Thymus (tissue), 11 donors: ENCODE measurements at regions not wholly inside any gene's neighbourhood (a gene's known extent, or its start where the extent isn't known, plus 50 kb on each side); places are given as distances from the start of the nearest gene placed in this dataset.

Experiments used
- DNase-seq, 9 donors: peaks; one replicate each; pipeline ENCODE4 v3.0.0-alpha.2; 2013; ENCODE audit warnings: low spot score in 9 of 9, low read depth in 6 of 9, missing footprints in 1 of 9
- H3K27ac ChIP-seq, 2 donors: one replicate each; pipeline ENCODE4 v1.5.1; 2013; ENCODE audit warnings: control low read depth in 1 of 2, low read depth in 1 of 2, low read length in 1 of 2, mild to moderate bottlenecking in 1 of 2, moderate library complexity in 1 of 2
- H3K27me3 ChIP-seq, 2 donors: one replicate each; pipeline ENCODE4 v1.5.1; 2013; ENCODE audit warnings: low read length in 1 of 2; ENCODE audit not compliant: control insufficient read depth in 2 of 2, insufficient read depth in 1 of 2
- H3K36me3 ChIP-seq, 2 donors: one replicate each; pipeline ENCODE4 v1.5.1; 2013; ENCODE audit warnings: low read length in 1 of 2, mild to moderate bottlenecking in 1 of 2, moderate library complexity in 1 of 2; ENCODE audit not compliant: control insufficient read depth in 2 of 2, insufficient read depth in 2 of 2
- H3K4me1 ChIP-seq, 2 donors: one replicate each; pipeline ENCODE4 v1.5.1; 2013; ENCODE audit warnings: low read length in 2 of 2; ENCODE audit not compliant: control insufficient read depth in 2 of 2, insufficient read depth in 2 of 2
- H3K4me3 ChIP-seq, 2 donors: one replicate each; pipeline ENCODE4 v1.5.1; 2013; ENCODE audit warnings: low read length in 2 of 2, control low read depth in 1 of 2, mild to moderate bottlenecking in 1 of 2
- H3K9me3 ChIP-seq, 2 donors: one replicate each; pipeline ENCODE4 v1.5.1; 2013; ENCODE audit warnings: low read length in 1 of 2, mild to moderate bottlenecking in 1 of 2; ENCODE audit not compliant: control insufficient read depth in 2 of 2, insufficient read depth in 1 of 2
- WGBS: extraction: QIAGEN DNeasy Blood & Tissue Kit; methylation state at CpG from one replicate; pipeline ENCODE4 v1.1.7; 2013; 5-methylcytosine and 5-hydroxymethylcytosine counted together
- donor health status: healthy.

DNA sequence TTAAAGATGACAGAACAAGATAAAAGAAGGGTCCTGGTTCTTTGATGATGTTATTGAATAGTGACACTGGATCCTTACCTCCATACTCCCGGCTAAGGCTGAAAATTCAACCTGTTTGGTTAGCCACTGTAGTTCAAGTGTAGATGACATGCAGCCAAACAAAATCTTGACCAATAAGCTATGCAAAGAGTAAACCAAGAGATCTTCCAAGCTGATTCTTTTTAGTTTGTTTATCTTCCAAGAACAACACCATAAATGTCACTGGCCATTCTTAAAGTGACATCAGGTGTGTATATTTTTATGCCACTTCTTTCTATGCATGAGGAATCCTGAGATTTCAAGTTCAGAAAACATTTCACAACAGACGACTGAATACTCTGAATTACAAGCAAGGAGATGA lies 141.5 kb upstream of the FST start:
- no peak overlapping the region for H3K4me3 ChIP-seq
- H3K9me3 ChIP-seq, result peaks cover 0 to 4% of the 10 kb centered on the region in 2 donors
- H3K4me1 ChIP-seq, result no peaks in the 10 kb centered on the region
- H3K27me3 ChIP-seq, result no peaks in the 10 kb centered on the region
- DNase-seq, result peak in 1 of 9 donors; percentile 3
- no peaks in the 10 kb centered on the region for H3K36me3 ChIP-seq
- no peak overlapping the region for H3K27ac ChIP-seq
- 84% methylated on average over 2 of the region's 2 CpGs for WGBS

DNA sequence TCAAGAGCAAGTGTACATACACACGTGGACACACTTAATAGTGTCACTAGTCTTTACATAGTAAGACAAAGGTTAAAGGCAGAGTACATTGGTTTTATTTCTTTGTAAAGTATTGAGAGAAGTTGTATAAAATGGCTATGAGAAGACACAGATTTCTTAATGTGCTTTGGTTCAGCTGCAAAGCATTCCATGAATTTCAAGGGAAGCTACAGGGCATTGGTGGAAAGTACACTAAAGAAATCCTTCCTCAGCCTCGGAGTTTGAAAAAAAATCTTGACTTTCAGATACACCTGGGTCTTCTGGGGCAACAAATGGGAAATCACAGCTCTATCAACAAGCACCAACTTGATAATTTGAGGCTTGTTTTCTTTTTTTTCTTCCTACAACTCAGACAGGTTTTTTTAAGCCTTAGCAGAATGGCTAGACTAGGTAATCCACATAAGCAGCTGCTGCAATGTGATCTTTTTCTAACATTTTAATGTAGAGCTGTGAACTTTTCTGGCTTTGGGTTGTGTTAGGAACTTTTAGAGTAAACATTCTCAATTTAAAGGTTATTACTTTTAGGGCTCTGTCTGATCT lies 140.4 kb upstream of the FST start:
- WGBS, result 80% methylated on average over 2 of the region's 2 CpGs
- H3K4me1 ChIP-seq, result no peaks in the 10 kb centered on the region
- H3K27ac ChIP-seq, result no peak overlapping the region
- DNase-seq, result no peak
- H3K4me3 ChIP-seq, result no peak overlapping the region
- H3K27me3 ChIP-seq, result no peaks in the 10 kb centered on the region
- H3K9me3 ChIP-seq, result peaks cover 0 to 5% of the 10 kb centered on the region in 2 donors
- H3K36me3 ChIP-seq, result no peaks in the 10 kb centered on the region

- 94% methylated on average over 3 of the region's 3 CpGs for WGBS
Observed at GRCh38 chr5:53340956-53341750, 139.3 kb upstream of the FST start.

GRCh38 chr5:53342236-53342635 lies 138.2 kb upstream of the FST start:
- DNase-seq, result no peak
- no peaks in the 10 kb centered on the region for H3K4me1 ChIP-seq
- no peak overlapping the region for H3K27ac ChIP-seq
- no peak overlapping the region for H3K4me3 ChIP-seq
- H3K27me3 ChIP-seq, result no peaks in the 10 kb centered on the region
- no peaks in the 10 kb centered on the region for H3K36me3 ChIP-seq
- peaks cover 0 to 5% of the 10 kb centered on the region in 2 donors for H3K9me3 ChIP-seq

More at GRCh38 chr5:53340956-53341750, 139.3 kb upstream of the FST start:
- no peaks in the 10 kb centered on the region for H3K27me3 ChIP-seq
- no peaks in the 10 kb centered on the region for H3K36me3 ChIP-seq
- DNase-seq, result no peak
- no peak overlapping the region for H3K4me3 ChIP-seq
- H3K9me3 ChIP-seq, result peaks cover 0 to 5% of the 10 kb centered on the region in 2 donors
- H3K27ac ChIP-seq, result no peak overlapping the region
- H3K4me1 ChIP-seq, result no peaks in the 10 kb centered on the region

- no peak for DNase-seq
- Histone ChIP-seq H3K27me3 (no peaks in the 10 kb centered on the region), H3K4me1 (no peaks in the 10 kb centered on the region), H3K9me3 (peaks cover 0 to 5% of the 10 kb centered on the region in 2 donors), H3K27ac (no peak overlapping the region), H3K36me3 (no peaks in the 10 kb centered on the region), H3K4me3 (no peak overlapping the region)
- WGBS, result 89% methylated on average over 2 of the region's 2 CpGs
Observed at GRCh38 chr5:53343187-53343586, 137.2 kb upstream of the FST start.

DNA sequence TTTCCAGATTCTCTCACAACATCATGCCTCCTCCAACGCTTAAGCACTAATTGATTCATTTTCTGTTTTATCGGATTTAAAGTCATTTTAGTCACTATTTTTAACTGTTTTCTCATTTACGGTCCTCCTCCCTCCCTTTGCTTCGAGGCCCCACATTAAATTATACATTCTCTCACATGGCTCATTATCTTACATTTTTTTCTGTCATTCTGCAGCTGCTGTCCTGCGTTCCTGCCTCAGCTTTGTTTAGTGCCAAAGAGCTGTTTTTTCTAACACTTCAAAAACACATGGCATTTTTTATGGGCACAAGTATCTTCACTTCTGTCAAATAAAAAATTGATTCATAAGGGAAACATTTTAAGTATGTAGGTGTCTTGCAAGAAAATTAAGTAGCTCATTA lies 130.1 kb upstream of the FST start:
- no peaks in the 10 kb centered on the region for H3K4me1 ChIP-seq
- H3K36me3 ChIP-seq, result no peaks in the 10 kb centered on the region
- no peaks in the 10 kb centered on the region for H3K9me3 ChIP-seq
- no peaks in the 10 kb centered on the region for H3K27me3 ChIP-seq
- H3K27ac ChIP-seq, result no peak overlapping the region
- H3K4me3 ChIP-seq, result no peak overlapping the region
- 88% methylated on average over 5 of the region's 5 CpGs for WGBS
- no peak for DNase-seq

DNA sequence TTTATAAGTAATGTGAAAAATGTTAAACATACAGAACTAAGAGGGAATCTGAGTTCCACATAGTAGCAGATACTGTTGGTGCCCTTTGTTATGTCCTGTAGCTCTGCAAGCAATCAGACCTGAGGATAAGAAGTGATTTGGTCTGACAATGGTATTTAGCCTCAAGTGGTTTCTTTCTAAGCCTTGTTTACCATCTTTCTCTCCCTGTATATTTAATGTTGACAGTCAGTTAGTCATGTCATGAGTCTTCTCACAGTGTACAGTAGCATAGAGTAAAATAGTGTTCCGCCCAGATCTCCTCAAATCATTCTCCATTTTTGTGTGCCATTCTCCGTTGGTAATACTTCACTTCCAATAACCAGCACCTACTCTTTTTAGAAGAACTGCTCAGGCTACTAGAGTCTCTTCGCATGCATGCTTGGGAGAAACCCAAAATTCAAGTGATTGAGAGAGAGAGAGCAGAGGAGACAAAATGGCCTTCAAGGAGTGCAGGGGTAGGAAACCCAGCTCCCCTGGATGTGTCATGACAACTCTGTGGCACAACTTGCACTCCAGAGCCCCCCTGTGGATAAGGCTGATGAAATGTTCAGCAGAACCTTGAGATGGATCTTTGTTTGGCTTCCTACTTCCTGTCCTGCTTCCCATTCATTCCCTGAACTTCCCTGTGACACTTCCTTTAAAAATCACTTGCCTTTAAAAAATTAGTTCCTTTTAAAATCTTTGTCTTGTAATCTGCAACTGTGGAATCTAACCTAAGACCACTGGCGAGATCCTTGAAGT lies 129.2 kb upstream of the FST start:
- DNase-seq, result no peak
- no peak overlapping the region for H3K4me3 ChIP-seq
- no peaks in the 10 kb centered on the region for H3K9me3 ChIP-seq
- no peaks in the 10 kb centered on the region for H3K36me3 ChIP-seq
- H3K27me3 ChIP-seq, result no peaks in the 10 kb centered on the region
- WGBS, result 96% methylated on average over 4 of the region's 4 CpGs
- H3K27ac ChIP-seq, result no peak overlapping the region
- H3K4me1 ChIP-seq, result no peaks in the 10 kb centered on the region

DNA sequence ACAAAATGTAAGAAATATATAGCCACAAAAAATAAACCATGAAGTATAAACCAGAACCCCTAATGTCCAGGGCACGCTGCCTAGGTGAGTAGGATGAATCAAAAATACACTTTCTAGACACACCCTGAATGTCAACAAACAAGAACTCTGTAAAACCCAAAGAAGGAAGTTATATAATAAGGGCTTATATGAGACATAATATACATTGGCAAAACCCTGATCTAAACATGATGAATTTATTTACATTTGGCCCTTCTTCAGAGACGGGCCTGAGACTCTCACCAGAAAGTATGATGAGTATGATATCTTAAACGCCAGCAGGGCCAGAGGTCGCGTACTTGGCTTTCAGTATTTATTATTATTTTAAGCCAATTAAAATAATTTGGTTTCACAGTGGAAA lies 125.1 kb upstream of the FST start:
- WGBS, result 74% methylated on average over 5 of the region's 5 CpGs
- no peak for DNase-seq
- Histone ChIP-seq H3K27ac (no peak overlapping the region), H3K36me3 (no peaks in the 10 kb centered on the region), H3K9me3 (no peaks in the 10 kb centered on the region), H3K27me3 (no peaks in the 10 kb centered on the region), H3K4me3 (no peak overlapping the region), H3K4me1 (no peaks in the 10 kb centered on the region)

DNA sequence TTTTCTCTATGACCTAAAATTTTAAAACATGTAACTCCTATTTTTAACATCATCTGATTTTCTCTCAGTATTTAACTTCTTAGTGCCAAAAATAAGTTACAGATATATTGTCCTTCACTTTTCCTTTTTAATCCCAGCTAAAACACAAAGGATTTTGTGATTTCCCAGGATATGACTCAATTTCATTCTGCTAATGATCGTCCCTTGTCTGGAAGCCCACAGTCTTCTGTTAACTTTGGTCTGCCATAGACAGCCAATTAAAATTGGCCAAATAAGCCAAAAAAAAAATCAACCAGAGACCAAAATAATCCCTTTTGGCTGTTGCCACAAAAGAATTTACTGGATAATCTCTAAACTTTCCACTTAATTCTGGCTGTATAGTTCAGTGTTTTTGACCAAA lies 124.5 kb upstream of the FST start:
- DNase-seq, result no peak
- no peak overlapping the region for H3K4me3 ChIP-seq
- no peaks in the 10 kb centered on the region for H3K27me3 ChIP-seq
- 92% methylated on average over 1 of the region's 1 CpG for WGBS
- H3K4me1 ChIP-seq, result no peaks in the 10 kb centered on the region
- no peaks in the 10 kb centered on the region for H3K9me3 ChIP-seq
- no peaks in the 10 kb centered on the region for H3K36me3 ChIP-seq
- H3K27ac ChIP-seq, result no peak overlapping the region
